Neuronal stem cell (in vitro differentiated cells): ENCODE measurements at regions not wholly inside any gene's neighbourhood (a gene's known extent, or its start where the extent isn't known, plus 50 kb on each side); places are given as distances from the start of the nearest gene placed in this dataset.

ENCODE experiments used
- DNase-seq: peaks from one replicate; pipeline ENCODE4 v3.0.0-alpha.2; 2013; ENCODE audit warnings: low spot score
- H2AFZ ChIP-seq: one replicate; pipeline ENCODE4 v1.6.1; 2013; ENCODE audit warnings: mild to moderate bottlenecking, low read length, inconsistent platforms
- H2AK5ac ChIP-seq: 2 replicates; pipeline ENCODE4 v1.6.1; 2013; ENCODE audit warnings: low read depth, mild to moderate bottlenecking, inconsistent platforms, low read length, moderate library complexity, mixed read lengths
- H2BK120ac ChIP-seq: 2 replicates; pipeline ENCODE4 v1.6.1; 2013; ENCODE audit warnings: low read depth, mild to moderate bottlenecking, inconsistent platforms, low read length, moderate library complexity, mixed read lengths
- H2BK12ac ChIP-seq: one replicate; pipeline ENCODE4 v1.6.1; 2013; ENCODE audit warnings: low read length, inconsistent platforms
- H2BK15ac ChIP-seq: 2 replicates; pipeline ENCODE4 v1.6.1; 2013; ENCODE audit warnings: mild to moderate bottlenecking, low read length, inconsistent platforms, mixed read lengths
- H2BK5ac ChIP-seq: one replicate; pipeline ENCODE4 v1.6.1; 2013; ENCODE audit warnings: inconsistent platforms, mild to moderate bottlenecking, low read length, moderate library complexity
- H3K14ac ChIP-seq: one replicate; pipeline ENCODE4 v1.6.1; 2013; ENCODE audit warnings: low read length, inconsistent platforms
- H3K18ac ChIP-seq: 2 replicates; pipeline ENCODE4 v1.6.1; 2013; ENCODE audit warnings: low read length, inconsistent platforms
- H3K23ac ChIP-seq: 2 replicates; pipeline ENCODE4 v1.6.1; 2013; ENCODE audit warnings: low read depth, mild to moderate bottlenecking, mixed read lengths, low read length, inconsistent platforms; ENCODE audit not compliant: poor library complexity
- H3K27ac ChIP-seq: replicated peaks from 3 replicates; pipeline ENCODE4 v1.5.1; 2013; ENCODE audit warnings: low read length, inconsistent platforms
- H3K27me3 ChIP-seq, 3 experiments: 2 replicates each; pipeline ENCODE4 v1.6.1; 2013; ENCODE audit warnings: low read length in 3 of 3, mild to moderate bottlenecking in 2 of 3, inconsistent platforms in 1 of 3, low read depth in 1 of 3, mixed read lengths in 1 of 3, moderate library complexity in 1 of 3; ENCODE audit not compliant: control insufficient read depth in 3 of 3, insufficient read depth in 3 of 3
- H3K36me3 ChIP-seq, 2 donors: replicated peaks in 1 of 2; 2 replicates each; pipeline ENCODE4 v1.6.1; 2013; ENCODE audit warnings: low read length in 2 of 2; ENCODE audit not compliant: control insufficient read depth in 2 of 2, insufficient read depth in 2 of 2
- H3K4ac ChIP-seq: 2 replicates; pipeline ENCODE4 v1.6.1; 2013; ENCODE audit warnings: inconsistent platforms, mild to moderate bottlenecking, low read length, moderate library complexity
- H3K4me1 ChIP-seq, 2 donors: 1 replicate in 1 of 2; 2 replicates in 1 of 2; pipeline ENCODE4 v1.6.1; 2013; ENCODE audit warnings: low read length in 2 of 2, low read depth in 1 of 2; ENCODE audit not compliant: control insufficient read depth in 2 of 2, insufficient read depth in 1 of 2
- H3K4me2 ChIP-seq: one replicate; pipeline ENCODE4 v1.6.1; 2013; ENCODE audit warnings: mild to moderate bottlenecking, low read length, inconsistent platforms; ENCODE audit not compliant: insufficient read depth, poor library complexity, severe bottlenecking
- H3K4me3 ChIP-seq, 2 donors: 2 replicates each; pipeline ENCODE4 v1.5.1; 2013; ENCODE audit warnings: low read length in 2 of 2, mild to moderate bottlenecking in 2 of 2, inconsistent platforms in 1 of 2, moderate library complexity in 1 of 2
- H3K79me1 ChIP-seq: one replicate; pipeline ENCODE4 v1.6.1; 2013; ENCODE audit warnings: low read depth, mild to moderate bottlenecking, inconsistent platforms, low read length, moderate library complexity
- H3K9ac ChIP-seq: one replicate; pipeline ENCODE4 v1.6.1; 2013; ENCODE audit warnings: mild to moderate bottlenecking, low read depth, low read length, inconsistent platforms; ENCODE audit not compliant: poor library complexity
- H3K9me3 ChIP-seq, 2 donors: replicated peaks in 1 of 2; 2 replicates each; pipeline versions ENCODE3 to v1.6.1; 2013; ENCODE audit warnings: low read length in 2 of 2, mild to moderate bottlenecking in 2 of 2, inconsistent platforms in 1 of 2, low read depth in 1 of 2, mixed read lengths in 1 of 2, moderate library complexity in 1 of 2; ENCODE audit not compliant: control insufficient read depth in 2 of 2, insufficient read depth in 1 of 2
- H4K8ac ChIP-seq: one replicate; pipeline ENCODE4 v1.6.1; 2013; ENCODE audit warnings: low read depth, mild to moderate bottlenecking, inconsistent platforms, low read length, moderate library complexity
- H4K91ac ChIP-seq: one replicate; pipeline ENCODE4 v1.6.1; 2013; ENCODE audit warnings: low read length, low read depth, mild to moderate bottlenecking, inconsistent platforms; ENCODE audit not compliant: poor library complexity
- WGBS, 2 donors: extraction: QIAGEN DNeasy Blood & Tissue Kit; methylation state at CpG; one replicate each; pipeline ENCODE4 v1.1.7; 2013; ENCODE audit warnings: missing lambda C conversion rate in 2 of 2, mixed read lengths in 1 of 2; ENCODE audit not compliant: insufficient read length in 2 of 2, insufficient replicate concordance in 1 of 2; ENCODE audit errors: extremely low coverage in 2 of 2; 5-methylcytosine and 5-hydroxymethylcytosine counted together

DNA sequence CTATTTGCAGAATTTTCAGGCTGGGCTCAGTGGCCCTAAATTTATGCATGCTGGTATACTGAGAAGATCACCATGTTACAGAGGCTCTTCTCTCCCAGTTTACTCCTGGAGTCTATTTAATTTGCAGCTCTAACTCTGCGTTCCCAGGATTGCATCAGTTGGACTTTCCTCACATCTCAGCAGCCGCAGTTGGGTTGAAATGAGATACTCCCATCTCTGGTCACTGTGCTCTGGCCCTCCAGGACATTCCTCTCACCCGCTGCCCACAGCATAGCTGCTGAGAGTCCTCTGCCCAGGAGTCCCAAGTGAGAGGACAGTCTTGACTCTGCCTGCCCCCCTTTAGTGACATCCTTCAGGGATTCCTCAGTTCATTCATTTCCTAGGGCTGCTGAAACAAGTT lies 150.9 kb downstream of the LACC1 start:
- Histone ChIP-seq H4K8ac (no peak overlapping the region), H3K4me3 (no peak overlapping the region), H3K79me1 (no peaks in the 10 kb centered on the region), H2AFZ (no peak overlapping the region), H2AK5ac (no peak overlapping the region), H3K36me3 (no peaks in the 10 kb centered on the region), H2BK15ac (no peak overlapping the region), H4K91ac (no peak overlapping the region), H2BK120ac (no peak overlapping the region), H3K4me2 (no peak overlapping the region), H2BK5ac (no peak overlapping the region), H3K27me3 (no peaks in the 10 kb centered on the region), H3K23ac (no peak overlapping the region), H3K18ac (no peak overlapping the region), H3K4ac (no peak overlapping the region), H3K9me3 (no peaks in the 10 kb centered on the region), H3K14ac (no peak overlapping the region), H3K27ac (no peak overlapping the region), H2BK12ac (no peak overlapping the region), H3K4me1 (peaks cover 2 to 6% of the 10 kb centered on the region in 2 donors), H3K9ac (no peak overlapping the region)
- WGBS, 2 donors: no CpG with 5 or more reads among the region's 3 CpGs
- DNase-seq: no peak

DNA sequence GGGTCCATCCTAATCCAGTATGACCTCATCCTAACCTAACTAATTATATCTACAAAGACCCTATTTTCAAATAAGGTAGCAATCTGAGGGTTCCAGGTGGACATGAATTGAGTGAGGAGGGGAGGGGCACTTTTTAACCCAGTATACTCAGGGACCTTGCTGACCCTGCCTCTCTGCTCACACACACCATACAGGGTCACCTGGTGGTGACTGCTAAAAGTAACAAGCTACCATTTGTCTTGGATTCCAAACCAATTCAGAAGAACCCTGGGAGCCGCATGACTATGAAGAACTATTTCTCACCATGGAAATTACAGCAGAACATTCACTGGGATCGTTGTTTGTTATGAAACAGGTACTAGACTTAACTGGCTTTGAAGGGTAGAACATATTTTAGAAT lies 151.9 kb downstream of the LACC1 start:
- WGBS, 2 donors: no CpG with 5 or more reads among the region's 2 CpGs
- no peaks in the 10 kb centered on the region for H3K9me3 ChIP-seq
- no peaks in the 10 kb centered on the region for H3K79me1 ChIP-seq

GRCh38 chr13:44032802-44033201 lies 153.1 kb downstream of the LACC1 start:
- Histone ChIP-seq H3K4ac (no peak overlapping the region), H3K4me3 (no peak overlapping the region)

More for the DNA sequence above, 151.9 kb downstream of the LACC1 start:
- Histone ChIP-seq H3K14ac (no peak overlapping the region), H3K4me2 (no peak overlapping the region), H3K4ac (no peak overlapping the region), H3K9ac (no peak overlapping the region), H3K27me3 (no peaks in the 10 kb centered on the region), H3K4me1 (peaks cover 2 to 6% of the 10 kb centered on the region in 2 donors), H3K27ac (no peak overlapping the region), H2BK5ac (no peak overlapping the region), H2AFZ (no peak overlapping the region), H4K91ac (no peak overlapping the region), H3K4me3 (no peak overlapping the region), H3K23ac (no peak overlapping the region), H2AK5ac (no peak overlapping the region), H2BK15ac (no peak overlapping the region), H4K8ac (no peak overlapping the region), H3K18ac (no peak overlapping the region), H2BK120ac (no peak overlapping the region), H3K36me3 (no peaks in the 10 kb centered on the region), H2BK12ac (no peak overlapping the region)
- DNase-seq: no peak

GRCh38 chr13:44035400-44035799 lies 155.7 kb downstream of the LACC1 start:
- H3K27ac ChIP-seq: no peak overlapping the region
- H4K8ac ChIP-seq: no peak overlapping the region
- no peak overlapping the region for H4K91ac ChIP-seq
- H3K4ac ChIP-seq: no peak overlapping the region
- no peaks in the 10 kb centered on the region for H3K36me3 ChIP-seq
- H3K23ac ChIP-seq: no peak overlapping the region
- H3K18ac ChIP-seq: no peak overlapping the region
- no peak overlapping the region for H2BK15ac ChIP-seq
- no peaks in the 10 kb centered on the region for H3K9me3 ChIP-seq
- H2AK5ac ChIP-seq: no peak overlapping the region
- DNase-seq: no peak
- no peak overlapping the region for H3K4me2 ChIP-seq
- no peak overlapping the region for H3K14ac ChIP-seq
- H2BK12ac ChIP-seq: no peak overlapping the region
- WGBS, 2 donors: no CpG with 5 or more reads among the region's 1 CpG
- no peak overlapping the region for H3K4me3 ChIP-seq
- H2AFZ ChIP-seq: no peak overlapping the region
- no peaks in the 10 kb centered on the region for H3K79me1 ChIP-seq
- peaks cover 2 to 6% of the 10 kb centered on the region in 2 donors for H3K4me1 ChIP-seq
- H2BK5ac ChIP-seq: no peak overlapping the region
- H3K9ac ChIP-seq: no peak overlapping the region
- H2BK120ac ChIP-seq: no peak overlapping the region
- no peaks in the 10 kb centered on the region for H3K27me3 ChIP-seq

More at GRCh38 chr13:44032802-44033201, 153.1 kb downstream of the LACC1 start:
- H3K4me1 ChIP-seq: peaks cover 2 to 6% of the 10 kb centered on the region in 2 donors
- H3K23ac ChIP-seq: no peak overlapping the region
- H4K91ac ChIP-seq: no peak overlapping the region
- no peak overlapping the region for H3K14ac ChIP-seq
- no peak overlapping the region for H2BK5ac ChIP-seq
- no peaks in the 10 kb centered on the region for H3K36me3 ChIP-seq
- H3K9ac ChIP-seq: no peak overlapping the region
- H2AK5ac ChIP-seq: no peak overlapping the region
- no CpG with 5 or more reads among the region's 3 CpGs for WGBS, 2 donors
- H3K79me1 ChIP-seq: no peaks in the 10 kb centered on the region
- H3K4me2 ChIP-seq: no peak overlapping the region
- H3K18ac ChIP-seq: no peak overlapping the region
- no peaks in the 10 kb centered on the region for H3K9me3 ChIP-seq
- DNase-seq: no peak
- no peak overlapping the region for H3K27ac ChIP-seq
- no peak overlapping the region for H2AFZ ChIP-seq
- H2BK12ac ChIP-seq: no peak overlapping the region
- no peaks in the 10 kb centered on the region for H3K27me3 ChIP-seq
- no peak overlapping the region for H4K8ac ChIP-seq
- no peak overlapping the region for H2BK120ac ChIP-seq
- H2BK15ac ChIP-seq: no peak overlapping the region
